ENCODE measurements at regions not wholly inside any gene's neighbourhood (a gene's known extent, or its start where the extent isn't known, plus 50 kb on each side); places are given as distances from the start of the nearest gene placed in this dataset.
A peak's percentile ranks its signal among the peaks of the same experiment; 100 is the strongest.

GRCh38 chrX:11953615-11954014 is 184.7 kb upstream of the FRMPD4 start:
- DNase-seq, result no peak

DNA sequence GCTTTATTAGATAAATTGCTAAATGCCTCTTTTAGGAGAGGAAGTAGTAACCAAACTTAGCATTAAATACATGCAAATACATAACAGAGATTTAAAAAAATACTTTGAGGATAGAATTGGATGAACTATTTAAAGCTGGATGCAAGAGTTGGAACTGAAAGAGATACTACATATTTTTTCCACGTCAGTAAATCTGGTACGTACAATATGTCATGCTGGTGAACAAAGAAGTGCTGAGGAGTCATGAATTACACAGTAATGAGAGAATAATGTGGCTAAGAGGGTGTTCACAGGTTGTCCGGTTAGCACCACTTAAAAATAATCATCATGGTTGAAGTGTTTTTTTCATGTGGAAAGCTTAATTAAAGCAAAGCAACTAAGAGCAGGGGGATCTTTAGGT is 184.1 kb upstream of the FRMPD4 start:
- no peak for DNase-seq

DNA sequence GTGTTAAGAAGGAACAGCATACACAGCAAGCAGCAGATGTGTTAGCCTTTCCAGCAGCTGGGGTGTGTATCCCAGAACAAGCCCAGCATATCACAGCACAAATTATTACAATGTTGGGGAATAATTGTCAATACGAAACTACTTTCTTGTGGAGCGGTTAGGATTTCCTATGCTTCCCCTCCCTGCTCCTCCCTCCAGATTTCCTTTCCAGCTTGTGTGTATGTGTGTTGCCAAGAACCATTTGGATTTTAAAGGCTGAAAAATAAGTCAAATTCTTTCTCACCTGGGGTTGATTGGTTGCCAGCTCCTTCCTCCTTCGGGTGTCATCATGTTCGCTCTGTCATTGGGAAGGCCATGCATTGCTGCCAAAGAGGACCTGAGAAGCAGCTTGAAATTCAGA is 178.2 kb upstream of the FRMPD4 start:
- no peak for DNase-seq

- DNase-seq, result no peak
These were observed 172.8 kb upstream of the FRMPD4 start for GRCh38 chrX:11965436-11965835.

- DNase-seq, result peak; percentile 18
These were observed 170.0 kb upstream of the FRMPD4 start for GRCh38 chrX:11967986-11968869.

DNA sequence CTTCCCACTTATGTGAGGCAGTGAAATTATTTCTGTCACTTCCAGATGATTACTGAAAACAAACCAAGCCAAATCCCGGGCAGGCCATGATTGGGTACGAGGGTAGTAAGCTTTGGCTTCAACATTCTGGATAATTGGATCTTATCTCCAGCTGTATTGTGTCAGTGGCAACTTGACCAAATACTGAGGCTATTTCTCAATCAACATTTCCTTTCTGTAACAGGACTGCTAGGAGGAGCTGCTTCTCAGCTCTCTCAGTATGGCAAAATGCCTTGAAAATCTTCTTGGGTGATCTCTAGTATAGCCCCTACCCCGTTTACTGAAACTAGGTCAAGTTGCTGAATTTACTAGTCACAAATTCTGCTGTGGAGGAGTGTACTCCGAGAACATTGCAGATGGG is 169.3 kb upstream of the FRMPD4 start:
- DNase-seq, result no peak

DNA sequence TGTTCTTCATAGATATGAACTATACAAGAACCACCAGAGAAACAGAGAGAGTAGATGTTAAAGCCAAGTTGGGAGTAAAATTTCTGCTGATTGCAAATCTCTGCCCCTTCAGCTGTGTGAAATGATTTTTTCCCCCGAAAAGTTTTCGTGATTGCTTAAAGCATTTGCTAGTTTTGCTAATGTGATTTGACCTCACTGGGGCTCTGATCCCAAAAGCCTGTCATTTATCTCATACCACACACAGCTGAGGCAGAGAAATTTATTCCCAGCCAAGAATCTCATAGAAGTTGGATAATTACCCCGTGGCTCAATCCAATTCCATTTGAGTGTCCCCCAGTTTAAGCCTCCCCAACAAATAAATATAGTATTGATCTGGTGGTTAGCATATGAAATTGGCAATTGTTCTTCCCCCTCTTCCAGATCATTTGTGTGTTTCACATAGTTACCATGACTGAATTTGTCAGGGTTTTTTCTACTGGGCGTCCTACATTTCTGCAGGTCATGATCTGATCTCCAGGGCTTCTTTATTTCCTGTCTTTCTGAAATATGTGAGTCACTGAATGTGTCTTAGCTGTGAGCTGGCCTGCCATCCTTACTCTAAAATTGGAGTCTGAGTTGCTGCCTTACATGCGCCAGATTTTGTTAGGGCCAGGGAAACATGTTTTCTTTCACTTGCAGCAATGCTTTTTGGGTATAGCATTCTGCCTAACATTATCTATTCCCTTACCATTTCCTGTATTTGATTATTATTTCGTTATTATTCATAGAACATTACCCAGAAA is 167.5 kb upstream of the FRMPD4 start:
- no peak for DNase-seq

GRCh38 chrX:11976663-11977062 is 161.6 kb upstream of the FRMPD4 start:
- no peak for DNase-seq

- DNase-seq, result no peak
These were observed 146.0 kb upstream of the FRMPD4 start for GRCh38 chrX:11992271-11992670.

DNA sequence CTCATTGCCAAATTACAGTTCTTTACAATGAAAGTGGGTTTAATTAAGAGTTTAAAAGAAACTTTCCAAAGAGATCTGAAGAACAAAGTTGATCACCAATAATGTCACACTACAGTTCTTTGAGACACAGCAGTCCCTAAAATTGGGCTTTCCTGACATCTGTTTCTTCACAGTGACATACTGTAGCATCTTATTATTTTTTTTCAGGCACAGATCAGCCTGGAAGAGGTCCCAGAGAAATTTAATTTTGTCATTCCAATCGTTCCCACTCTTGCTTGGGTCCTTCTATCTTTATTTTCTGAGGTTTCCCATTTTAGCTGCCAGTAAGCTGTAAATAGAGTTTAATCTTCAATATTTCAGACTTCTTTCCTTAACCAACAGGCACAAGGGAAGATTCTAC is 143.1 kb upstream of the FRMPD4 start:
- no peak for DNase-seq

DNA sequence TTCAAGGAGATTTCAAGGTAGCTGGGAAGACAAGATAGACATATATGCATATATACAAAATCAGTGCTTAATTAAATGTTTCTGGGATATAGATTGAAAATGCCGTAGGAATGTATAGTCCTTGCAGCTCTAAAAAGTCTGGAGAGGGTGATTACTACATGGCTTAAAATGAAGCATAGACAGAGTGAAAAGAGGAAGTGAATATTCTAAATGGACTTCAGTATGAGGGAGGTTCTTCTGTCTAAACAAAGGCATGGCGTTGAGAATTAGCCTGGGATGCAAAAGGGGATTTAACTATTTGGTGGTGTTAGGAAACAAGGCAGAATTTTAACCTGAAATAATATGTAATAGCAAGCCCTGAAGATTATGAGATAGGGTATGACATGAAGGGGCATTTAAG is 141.5 kb upstream of the FRMPD4 start:
- no peak for DNase-seq

- no peak for DNase-seq
These were observed 139.3 kb upstream of the FRMPD4 start for GRCh38 chrX:11998944-11999343.

DNA sequence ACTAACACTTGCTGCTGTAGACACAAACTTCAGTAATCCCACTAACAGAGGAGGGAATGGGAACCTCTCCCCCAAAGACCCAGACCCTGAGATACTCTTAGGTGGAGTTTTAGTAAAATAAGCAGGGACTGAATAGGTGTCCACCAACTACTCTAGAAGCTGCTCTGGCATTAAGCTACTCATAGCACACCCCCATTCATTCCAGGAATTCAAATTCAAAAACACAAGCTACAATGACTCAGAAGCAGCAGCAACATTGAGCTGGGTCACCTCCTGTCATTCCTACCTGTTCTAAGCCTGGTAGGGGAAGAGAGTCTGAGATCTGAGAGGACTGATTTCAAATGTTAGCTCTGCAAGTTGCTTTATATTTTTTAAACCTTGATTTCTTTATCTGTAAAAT is 135.4 kb upstream of the FRMPD4 start:
- DNase-seq, result no peak

DNA sequence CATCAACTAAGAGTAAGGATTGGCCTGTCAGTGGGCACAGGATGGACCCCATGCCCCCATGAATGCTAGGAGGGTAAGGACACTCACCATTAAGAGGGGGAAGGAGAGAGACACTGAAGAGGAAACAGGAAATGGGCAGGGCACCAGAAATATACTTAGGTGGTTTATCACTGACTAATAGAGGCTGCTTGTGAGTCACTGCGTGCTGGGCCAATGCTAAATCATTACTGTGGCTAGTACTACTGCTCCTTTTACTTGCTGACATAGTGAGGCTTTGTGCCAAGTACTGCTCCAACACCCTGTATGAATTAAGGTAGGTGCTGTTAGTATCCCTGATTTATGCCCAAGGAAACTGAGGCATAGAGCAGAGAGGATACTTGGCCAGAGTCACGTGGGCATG is 130.4 kb upstream of the FRMPD4 start:
- DNase-seq, result no peak

- no peak for DNase-seq
These were observed 127.8 kb upstream of the FRMPD4 start for GRCh38 chrX:12010436-12010835.

GRCh38 chrX:12011075-12011474 is 127.2 kb upstream of the FRMPD4 start:
- no peak for DNase-seq

DNA sequence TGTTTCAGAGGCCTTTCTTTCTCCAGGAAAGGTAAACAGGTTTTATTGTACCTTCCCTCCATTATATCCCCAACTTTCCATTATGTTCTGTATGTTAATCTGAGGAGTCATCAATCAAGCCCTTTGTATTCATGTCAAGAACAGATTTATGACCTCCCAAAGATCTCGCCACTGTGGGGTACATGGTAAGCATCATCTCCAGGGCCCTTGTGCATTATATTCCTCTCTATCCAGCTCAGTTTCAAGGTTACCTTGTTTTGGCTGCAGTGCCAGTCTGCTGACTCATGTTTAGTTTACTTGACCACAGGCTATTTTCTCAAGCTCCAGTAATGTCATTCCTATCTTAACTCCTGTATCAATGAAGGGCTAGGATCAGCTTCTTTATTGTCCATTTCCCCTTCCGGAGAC is 125.1 kb upstream of the FRMPD4 start:
- peak; percentile 87 for DNase-seq

- DNase-seq, result no peak
These were observed 116.6 kb upstream of the FRMPD4 start for GRCh38 chrX:12021698-12022097.

DNA sequence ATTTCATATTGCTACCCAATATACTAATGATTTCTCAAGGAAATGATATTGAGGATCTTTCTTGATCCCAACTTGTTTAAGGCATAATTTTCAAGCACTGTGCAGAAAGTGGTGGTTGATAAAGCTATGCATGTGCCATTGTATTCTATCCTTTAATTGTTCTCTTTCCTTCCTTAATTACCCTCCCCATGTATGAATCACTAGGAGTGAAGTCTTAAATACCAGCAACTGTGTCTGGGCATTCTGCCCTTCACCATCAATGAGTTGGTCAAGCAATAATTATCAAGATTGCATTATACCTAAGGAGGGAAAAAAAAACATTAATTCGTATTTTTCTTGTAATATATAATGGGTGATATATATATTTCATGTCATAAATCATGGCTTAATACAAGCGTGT is 111.8 kb upstream of the FRMPD4 start:
- no peak for DNase-seq

DNA sequence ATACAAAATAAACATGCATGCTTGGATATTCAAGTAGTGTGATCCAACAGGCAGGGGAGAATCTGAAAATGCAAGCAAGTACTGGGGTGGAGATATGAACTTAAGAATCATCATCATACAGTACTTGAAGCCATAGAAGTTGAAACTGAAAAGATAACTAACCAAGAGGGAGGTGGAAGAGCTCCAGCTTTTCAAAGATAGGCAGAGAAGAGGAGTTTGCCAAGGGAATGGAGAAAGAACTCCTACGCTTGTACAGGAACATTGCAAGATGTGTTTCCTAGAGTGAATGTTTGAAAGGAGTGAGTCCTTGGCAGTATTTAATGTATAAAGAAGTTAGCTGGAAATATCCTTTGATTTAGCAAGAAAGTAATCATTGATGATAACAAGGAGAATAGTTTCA is 106.2 kb upstream of the FRMPD4 start:
- DNase-seq, result no peak

GRCh38 chrX:12034741-12035140 is 103.5 kb upstream of the FRMPD4 start:
- DNase-seq, result no peak

- no peak for DNase-seq
These were observed 95.7 kb upstream of the FRMPD4 start for GRCh38 chrX:12042615-12043014.

GRCh38 chrX:12052109-12052508 is 86.2 kb upstream of the FRMPD4 start:
- DNase-seq, result no peak

- no peak for DNase-seq
These were observed 80.2 kb upstream of the FRMPD4 start for GRCh38 chrX:12058087-12058486.

All from NCI-H748 treated with DMSO at 0.1 percent for 48 hours (cell line).